Body of pancreas (tissue), 4 donors: ENCODE measurements at regions not wholly inside any gene's neighbourhood (a gene's known extent, or its start where the extent isn't known, plus 50 kb on each side); places are given as distances from the start of the nearest gene placed in this dataset.

Experiments used
- ATAC-seq: fragments of 150-250 bp; one replicate; pipeline ENCODE4 v1.9.1; 2016
- DNase-seq, 4 donors: peaks; one replicate each; pipeline ENCODE4 v3.0.0-alpha.2; 2019
- H3K27ac ChIP-seq, 4 donors: fragments of 200-600 bp; sonication (generic); 1 replicate in 3 of 4; 2 replicates in 1 of 4; pipeline versions ENCODE4 v1.5.1 to v1.6.1; 2016 to 2019; ENCODE audit warnings: mild to moderate bottlenecking in 1 of 4, mixed read lengths in 1 of 4, moderate library complexity in 1 of 4
- H3K27me3 ChIP-seq, 2 donors: fragments of 200-600 bp; sonication (generic); one replicate each; pipeline ENCODE4 v1.6.0; 2016; ENCODE audit warnings: mild to moderate bottlenecking in 1 of 2
- H3K36me3 ChIP-seq, 2 donors: fragments of 200-600 bp; sonication (generic); replicated peaks in 1 of 2; 2 replicates each; pipeline ENCODE4 v1.5.1; 2016; ENCODE audit warnings: low read depth in 2 of 2; ENCODE audit not compliant: insufficient read depth in 1 of 2
- H3K4me1 ChIP-seq: fragments of 200-600 bp; sonication (generic); one replicate; pipeline ENCODE4 v1.6.0; 2016
- H3K4me3 ChIP-seq, 2 donors: fragments of 200-600 bp; sonication (generic); 1 replicate in 1 of 2; 2 replicates in 1 of 2; pipeline ENCODE4 v1.5.1; 2016 to 2019
- H3K9me3 ChIP-seq, 3 donors: fragments of 200-600 bp; sonication (generic); 1 replicate in 2 of 3; 2 replicates in 1 of 3; pipeline ENCODE4 v1.5.1; 2016
- CTCF ChIP-seq, 7 experiments: fragments of 450-650 bp in 4 of 7; fragments of 200-600 bp in 3 of 7; sonication (generic) in 3 of 7; IDR thresholded peaks; one replicate each; pipeline ENCODE4 v1.5.1; 2016 to 2019; ENCODE audit warnings: antibody characterized with exemption in 7 of 7
- POLR2A ChIP-seq, 3 donors: fragments of 450-650 bp; IDR thresholded peaks; one replicate each; pipeline ENCODE4 v1.6.1; 2016; ENCODE audit warnings: antibody characterized with exemption in 3 of 3, mild to moderate bottlenecking in 2 of 3
- WGBS, 2 donors: methylation state at CpG; one replicate each; pipeline ENCODE4 v1.1.5; 2017; 5-methylcytosine and 5-hydroxymethylcytosine counted together
- intact Hi-C: fragments of 100-400 bp; cut with DNase I; formaldehyde crosslinking; loops from one replicate; pipeline ENCODE4 v1.15.1; 2023

DNA sequence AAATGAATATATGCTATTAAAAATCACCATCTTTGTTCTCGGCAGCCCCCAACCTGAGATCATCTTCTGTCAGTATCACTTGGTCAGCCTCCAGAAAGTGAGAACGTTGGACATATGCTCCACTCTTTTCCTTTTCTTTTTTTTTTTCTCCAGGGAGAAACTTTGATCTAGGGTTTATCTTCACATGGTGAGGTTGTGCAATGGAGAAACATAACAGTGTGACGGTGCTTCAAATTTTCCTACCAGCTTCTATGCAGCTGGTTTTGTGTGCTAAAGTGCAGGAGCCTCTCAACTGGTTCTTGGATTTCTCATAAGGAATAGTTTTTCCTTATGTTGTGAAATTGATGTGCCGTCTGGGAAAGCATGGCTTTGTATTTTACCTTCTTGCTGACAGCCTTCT is 1202.9 kb downstream of the NCAM2 start:
- no peaks in the 10 kb centered on the region for H3K9me3 ChIP-seq
- intact Hi-C loops, result no loop called here
- no peak for DNase-seq
- WGBS, 2 donors, result 53 to 55% methylated on average over 4 of the region's 4 CpGs
- no peak overlapping the region for H3K27ac ChIP-seq
- no peaks in the 10 kb centered on the region for H3K27me3 ChIP-seq
- H3K4me1 ChIP-seq, result no peaks in the 10 kb centered on the region
- no peak overlapping the region for H3K4me3 ChIP-seq
- TF ChIP-seq CTCF (IDR thresholded peaks at IDR 0.05) (no peak), POLR2A (IDR thresholded peaks at IDR 0.05) (no peak)
- ATAC-seq, result no peak
- no peaks in the 10 kb centered on the region for H3K36me3 ChIP-seq

- WGBS, 2 donors, result 80 to 84% methylated on average over 1 of the region's 1 CpG
- Histone ChIP-seq H3K4me3 (no peak overlapping the region), H3K27me3 (no peaks in the 10 kb centered on the region), H3K36me3 (no peaks in the 10 kb centered on the region), H3K27ac (no peak overlapping the region), H3K4me1 (no peaks in the 10 kb centered on the region), H3K9me3 (no peaks in the 10 kb centered on the region)
- TF ChIP-seq POLR2A (IDR thresholded peaks at IDR 0.05) (no peak), CTCF (IDR thresholded peaks at IDR 0.05) (no peak)
- intact Hi-C loops, result no loop called here
- no peak for ATAC-seq
- no peak for DNase-seq
These were observed 1203.5 kb downstream of the NCAM2 start for GRCh38 chr21:22201669-22202068.

GRCh38 chr21:22209304-22209700 is 1211.1 kb downstream of the NCAM2 start:
- Histone ChIP-seq H3K4me1 (no peaks in the 10 kb centered on the region), H3K4me3 (no peak overlapping the region), H3K36me3 (no peaks in the 10 kb centered on the region), H3K9me3 (no peaks in the 10 kb centered on the region), H3K27ac (no peak overlapping the region), H3K27me3 (no peaks in the 10 kb centered on the region)
- no peak for DNase-seq
- intact Hi-C loops, result no loop called here
- 79 to 83% methylated on average over 1 of the region's 1 CpG for WGBS, 2 donors
- no peak for ATAC-seq
- no peak for TF ChIP-seq POLR2A (IDR thresholded peaks at IDR 0.05)
- TF ChIP-seq CTCF (IDR thresholded peaks at IDR 0.05), result no peak

- Histone ChIP-seq H3K4me3 (no peak overlapping the region), H3K4me1 (no peaks in the 10 kb centered on the region), H3K27me3 (no peaks in the 10 kb centered on the region), H3K36me3 (no peaks in the 10 kb centered on the region), H3K9me3 (no peaks in the 10 kb centered on the region), H3K27ac (no peak overlapping the region)
- DNase-seq, result no peak
- ATAC-seq, result no peak
- intact Hi-C loops, result no loop called here
- TF ChIP-seq POLR2A (IDR thresholded peaks at IDR 0.05) (no peak), CTCF (IDR thresholded peaks at IDR 0.05) (no peak)
- 62 to 80% methylated on average over 2 of the region's 2 CpGs for WGBS, 2 donors
These were observed 1213.7 kb downstream of the NCAM2 start for GRCh38 chr21:22211943-22212342.

DNA sequence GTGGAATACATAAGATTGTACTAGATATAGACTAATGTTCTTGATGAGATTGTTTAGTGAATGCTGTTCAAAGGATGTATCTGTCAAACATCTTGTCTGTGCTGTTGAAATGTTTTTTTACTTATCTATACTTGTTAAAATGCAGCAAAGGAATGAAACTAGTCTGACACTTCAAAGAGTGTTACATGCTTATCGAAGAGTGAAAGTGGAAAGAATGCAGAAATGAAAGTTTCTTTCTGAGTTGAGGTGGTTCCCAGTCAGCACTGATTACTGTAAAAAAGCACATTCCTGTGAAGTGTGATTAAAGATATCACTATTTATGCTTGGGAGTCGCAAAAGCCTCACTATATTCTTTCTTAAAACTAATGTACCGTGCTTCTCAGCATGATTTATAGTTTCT is 1225.2 kb downstream of the NCAM2 start:
- DNase-seq (no peak), ATAC-seq (no peak)
- H3K27ac ChIP-seq, result no peak overlapping the region
- H3K27me3 ChIP-seq, result no peaks in the 10 kb centered on the region
- no peaks in the 10 kb centered on the region for H3K4me1 ChIP-seq
- intact Hi-C loops, result no loop called here
- H3K4me3 ChIP-seq, result no peak overlapping the region
- 32 to 35% methylated on average over 3 of the region's 3 CpGs for WGBS, 2 donors
- TF ChIP-seq CTCF (IDR thresholded peaks at IDR 0.05) (no peak), POLR2A (IDR thresholded peaks at IDR 0.05) (no peak)
- H3K36me3 ChIP-seq, result no peaks in the 10 kb centered on the region
- no peaks in the 10 kb centered on the region for H3K9me3 ChIP-seq
